Ishikawa (cell line): ENCODE measurements at regions not wholly inside any gene's neighbourhood (a gene's known extent, or its start where the extent isn't known, plus 50 kb on each side); places are given as distances from the start of the nearest gene placed in this dataset.

Experiments used
- CREB1 ChIP-seq: IDR thresholded peaks from 2 replicates; pipeline ENCODE4 v1.6.1; 2012; ENCODE audit warnings: low read depth
- EP300 ChIP-seq: IDR thresholded peaks from 2 replicates; pipeline ENCODE4 v1.6.1; 2012; ENCODE audit warnings: borderline replicate concordance
- FOXM1 ChIP-seq: IDR thresholded peaks from 2 replicates; pipeline ENCODE4 v1.6.1; 2012; ENCODE audit warnings: low read depth, borderline replicate concordance
- MAX ChIP-seq: IDR thresholded peaks from 2 replicates; pipeline ENCODE4 v1.6.1; 2012
- NFIC ChIP-seq: IDR thresholded peaks from 2 replicates; pipeline ENCODE4 v1.6.1; 2012
- RAD21 ChIP-seq: IDR thresholded peaks from 2 replicates; pipeline ENCODE4 v1.6.1; 2012; ENCODE audit warnings: low read depth
- REST ChIP-seq: IDR thresholded peaks from 2 replicates; pipeline ENCODE4 v1.6.1; 2012; ENCODE audit warnings: low read depth, mild to moderate bottlenecking
- TAF1 ChIP-seq: IDR thresholded peaks from 2 replicates; pipeline ENCODE4 v1.6.1; 2012; ENCODE audit warnings: low read depth, mild to moderate bottlenecking
- TCF12 ChIP-seq: IDR thresholded peaks from 2 replicates; pipeline ENCODE4 v1.6.1; 2012; ENCODE audit warnings: low read depth
- YY1 ChIP-seq: IDR thresholded peaks from 2 replicates; pipeline ENCODE4 v1.6.1; 2012; ENCODE audit warnings: low read depth

GRCh38 chr10:69740126-69740525 is 61.6 kb upstream of the COL13A1 start:
- TF ChIP-seq CREB1 (no peak), TAF1 (no peak), EP300 (no peak), MAX (no peak), YY1 (no peak), REST (no peak), RAD21 (no peak), NFIC (no peak), FOXM1 (no peak), TCF12 (no peak)
